ENCODE measurements at regions not wholly inside any gene's neighbourhood (a gene's known extent, or its start where the extent isn't known, plus 50 kb on each side); places are given as distances from the start of the nearest gene placed in this dataset.

- H3K36me3 ChIP-seq (replicated peaks in 1 of 2; ENCODE audit: control insufficient read depth in 1 of 2, insufficient read depth in 2 of 2, low read length in 1 of 2), result no peaks in the 10 kb centered on the region
- H4K20me1 ChIP-seq (ENCODE audit: insufficient read depth), result no peaks in the 10 kb centered on the region
- no peaks in the 10 kb centered on the region for H3K9me3 ChIP-seq
- no peak overlapping the region for H3K27ac ChIP-seq (ENCODE audit: low read depth in 2 of 2, low read length in 1 of 2)
- no peak overlapping the region for H3K9ac ChIP-seq
- no peak for TF ChIP-seq RCOR1 (IDR thresholded peaks at IDR 0.05; ENCODE audit: low read length)
- TF ChIP-seq, protein P1, sequence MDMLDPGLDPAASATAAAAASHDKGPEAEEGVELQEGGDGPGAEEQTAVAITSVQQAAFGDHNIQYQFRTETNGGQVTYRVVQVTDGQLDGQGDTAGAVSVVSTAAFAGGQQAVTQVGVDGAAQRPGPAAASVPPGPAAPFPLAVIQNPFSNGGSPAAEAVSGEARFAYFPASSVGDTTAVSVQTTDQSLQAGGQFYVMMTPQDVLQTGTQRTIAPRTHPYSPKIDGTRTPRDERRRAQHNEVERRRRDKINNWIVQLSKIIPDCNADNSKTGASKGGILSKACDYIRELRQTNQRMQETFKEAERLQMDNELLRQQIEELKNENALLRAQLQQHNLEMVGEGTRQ (IDR thresholded peaks at IDR 0.05; ENCODE audit: borderline replicate concordance, low read depth, low read length), result no peak
- no peak for TF ChIP-seq FOSL2 (IDR thresholded peaks at IDR 0.05; ENCODE audit: borderline replicate concordance, low read depth)
- TF ChIP-seq, protein P2, sequence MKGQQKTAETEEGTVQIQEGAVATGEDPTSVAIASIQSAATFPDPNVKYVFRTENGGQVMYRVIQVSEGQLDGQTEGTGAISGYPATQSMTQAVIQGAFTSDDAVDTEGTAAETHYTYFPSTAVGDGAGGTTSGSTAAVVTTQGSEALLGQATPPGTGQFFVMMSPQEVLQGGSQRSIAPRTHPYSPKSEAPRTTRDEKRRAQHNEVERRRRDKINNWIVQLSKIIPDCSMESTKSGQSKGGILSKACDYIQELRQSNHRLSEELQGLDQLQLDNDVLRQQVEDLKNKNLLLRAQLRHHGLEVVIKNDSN (IDR thresholded peaks at IDR 0.05; ENCODE audit: borderline replicate concordance, low read depth), result no peak
- no peak for TF ChIP-seq GATA2 (CRISPR knock-in tag; IDR thresholded peaks at IDR 0.05)
- no peak for TF ChIP-seq EP300 (IDR thresholded peaks at IDR 0.05; ENCODE audit: borderline replicate concordance in 1 of 2, low read depth in 1 of 2, low read length in 1 of 2)
- TF ChIP-seq, protein P3, sequence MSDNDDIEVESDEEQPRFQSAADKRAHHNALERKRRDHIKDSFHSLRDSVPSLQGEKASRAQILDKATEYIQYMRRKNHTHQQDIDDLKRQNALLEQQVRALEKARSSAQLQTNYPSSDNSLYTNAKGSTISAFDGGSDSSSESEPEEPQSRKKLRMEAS (IDR thresholded peaks at IDR 0.05; ENCODE audit: low read depth), result no peak
- no peak for TF ChIP-seq JUND (IDR thresholded peaks at IDR 0.05)
- TF ChIP-seq TCF12 (IDR thresholded peaks at IDR 0.05), result no peak
- no peak overlapping the region for H3K4me3 ChIP-seq (ENCODE audit: low read depth in 2 of 2, low read length in 1 of 2)
- no peaks in the 10 kb centered on the region for H3K79me2 ChIP-seq (ENCODE audit: insufficient read depth)
- no peak overlapping the region for H2AFZ ChIP-seq (ENCODE audit: low read depth)
- CTCF ChIA-PET, result interaction anchor here (5.2 kb wide), 1 partner anchor 9 kb away, joined by 37 read pairs; no protein-coding TSS in a partner anchor
- no peaks in the 10 kb centered on the region for H3F3A ChIP-seq (replicated peaks; ENCODE audit: insufficient read depth)
- WGBS (ENCODE audit: low lambda C conversion rate), result 53% methylated on average over 2 of the region's 2 CpGs
- no peaks in the 10 kb centered on the region for H3K4me1 ChIP-seq (ENCODE audit: control insufficient read depth in 1 of 2, insufficient read depth in 2 of 2, low read depth in 1 of 2, low read length in 1 of 2)
- H3K4me2 ChIP-seq, result no peak overlapping the region
- 0 out of 2 replicates have a peak, but pooled peaks cover 4% of the 10 kb centered on the region for H3K27me3 ChIP-seq (ENCODE audit: insufficient read depth)
- H3K9me2 ChIP-seq, result no peaks in the 10 kb centered on the region
- no peak for DNase-seq
- POLR2A ChIA-PET, result no interaction called here
Observed at GRCh38 chr5:77569409-77569808, 69.1 kb downstream of the OTP start.

DNA sequence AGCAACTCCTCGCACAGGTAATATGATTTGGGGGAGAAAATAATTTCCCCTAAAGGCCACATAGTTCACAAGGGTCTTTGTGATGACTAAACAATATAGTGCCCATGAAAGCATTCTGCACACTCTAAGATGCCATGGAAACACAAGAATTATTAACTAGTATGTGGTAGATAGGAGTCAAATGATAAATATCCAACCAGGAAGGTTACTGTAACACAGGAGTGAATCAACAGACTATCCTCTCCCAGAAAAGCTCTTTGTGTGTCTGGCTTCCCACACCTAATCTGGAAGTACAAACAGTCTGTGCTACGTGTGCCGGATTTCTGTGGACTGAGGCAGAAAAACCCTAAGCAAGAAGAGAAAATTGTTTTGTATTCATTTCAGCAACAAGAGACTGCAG is 70.0 kb downstream of the OTP start:
- Histone ChIP-seq H3K4me1 (ENCODE audit: control insufficient read depth in 1 of 2, insufficient read depth in 2 of 2, low read depth in 1 of 2, low read length in 1 of 2) (no peaks in the 10 kb centered on the region), H4K20me1 (ENCODE audit: insufficient read depth) (no peaks in the 10 kb centered on the region), H3K9me2 (no peaks in the 10 kb centered on the region), H3K9ac (no peak overlapping the region), H3F3A (replicated peaks; ENCODE audit: insufficient read depth) (no peaks in the 10 kb centered on the region), H3K27ac (ENCODE audit: low read depth in 2 of 2, low read length in 1 of 2) (no peak overlapping the region), H3K36me3 (replicated peaks in 1 of 2; ENCODE audit: control insufficient read depth in 1 of 2, insufficient read depth in 2 of 2, low read length in 1 of 2) (no peaks in the 10 kb centered on the region), H2AFZ (ENCODE audit: low read depth) (no peak overlapping the region), H3K79me2 (ENCODE audit: insufficient read depth) (no peaks in the 10 kb centered on the region), H3K4me3 (ENCODE audit: low read depth in 2 of 2, low read length in 1 of 2) (no peak overlapping the region), H3K9me3 (no peaks in the 10 kb centered on the region), H3K27me3 (ENCODE audit: insufficient read depth) (0 out of 2 replicates have a peak, but pooled peaks cover 2% of the 10 kb centered on the region), H3K4me2 (no peak overlapping the region)
- ChIA-PET POLR2A (no interaction called here), CTCF (no interaction called here)
- DNase-seq, result no peak
- 54% methylated on average over 3 of the region's 3 CpGs for WGBS (ENCODE audit: low lambda C conversion rate)
- TF ChIP-seq YY1 (IDR thresholded peaks at IDR 0.05; ENCODE audit: low read depth), result no peak
- TF ChIP-seq FOXM1 (IDR thresholded peaks at IDR 0.05; ENCODE audit: low read depth), result no peak
- no peak for TF ChIP-seq CTCF (IDR thresholded peaks at IDR 0.05)
- TF ChIP-seq, protein P3 (IDR thresholded peaks at IDR 0.05; ENCODE audit: low read depth), result no peak

All from SK-N-SH (cell line).